Astrocyte (in vitro differentiated cells and primary cell): ENCODE measurements at regions not wholly inside any gene's neighbourhood (a gene's known extent, or its start where the extent isn't known, plus 50 kb on each side); places are given as distances from the start of the nearest gene placed in this dataset.

ENCODE experiments used
- DNase-seq: peaks from one replicate; pipeline ENCODE4 v3.0.0-alpha.2; 2010; ENCODE audit warnings: low read depth
- FAIRE-seq: peaks from 2 replicates; lab custom pipeline; 2011; peaks lifted over from hg19 to GRCh38; lab: Jason Lieb, UNC
- H2AFZ ChIP-seq: 2 replicates; pipeline ENCODE4 v1.6.0; 2012; ENCODE audit warnings: low read depth, low read length, inconsistent platforms
- H3K27ac ChIP-seq: 2 replicates; pipeline ENCODE4 v1.5.1; 2011; ENCODE audit warnings: low read depth, low read length, inconsistent platforms
- H3K27me3 ChIP-seq: 2 replicates; pipeline ENCODE4 v1.6.0; 2011; ENCODE audit warnings: low read length, inconsistent platforms; ENCODE audit not compliant: insufficient read depth
- H3K36me3 ChIP-seq: 2 replicates; pipeline ENCODE4 v1.5.1; 2011; ENCODE audit warnings: low read length, inconsistent platforms; ENCODE audit not compliant: insufficient read depth
- H3K4me1 ChIP-seq: 2 replicates; pipeline ENCODE4 v1.5.1; 2011; ENCODE audit warnings: low read length, inconsistent platforms; ENCODE audit not compliant: insufficient read depth
- H3K4me2 ChIP-seq: 2 replicates; pipeline ENCODE4 v1.6.0; 2012; ENCODE audit warnings: low read length, inconsistent platforms
- H3K4me3 ChIP-seq: 2 replicates; pipeline ENCODE4 v1.5.1; 2011; ENCODE audit warnings: low read depth, mild to moderate bottlenecking, low read length, inconsistent platforms; ENCODE audit not compliant: insufficient read depth
- H3K79me2 ChIP-seq: 2 replicates; pipeline ENCODE4 v1.6.0; 2012; ENCODE audit warnings: mild to moderate bottlenecking, low read length, inconsistent platforms; ENCODE audit not compliant: insufficient read depth
- H3K9ac ChIP-seq: 2 replicates; pipeline ENCODE4 v1.6.0; 2012; ENCODE audit warnings: mild to moderate bottlenecking, low read length, inconsistent platforms
- H3K9me3 ChIP-seq: 2 replicates; pipeline ENCODE4 v1.5.1; 2012; ENCODE audit warnings: low read depth, mild to moderate bottlenecking, low read length, inconsistent platforms; ENCODE audit not compliant: insufficient read depth
- H4K20me1 ChIP-seq: 2 replicates; pipeline ENCODE4 v1.6.0; 2012; ENCODE audit warnings: low read length, inconsistent platforms; ENCODE audit not compliant: insufficient read depth
- H3K27ac Mint-ChIP-seq: one replicate; pipeline ENCODE4 v1.8.0; 2021; ENCODE audit warnings: mild to moderate bottlenecking, mixed read lengths; ENCODE audit not compliant: unreplicated experiment
- H3K27me3 Mint-ChIP-seq: one replicate; pipeline ENCODE4 v1.8.0; 2021; ENCODE audit warnings: low read depth, mixed read lengths; ENCODE audit not compliant: unreplicated experiment
- H3K36me3 Mint-ChIP-seq: one replicate; pipeline ENCODE4 v1.8.0; 2021; ENCODE audit warnings: low read depth, mixed read lengths; ENCODE audit not compliant: unreplicated experiment
- H3K4me1 Mint-ChIP-seq: one replicate; pipeline ENCODE4 v1.8.0; 2021; ENCODE audit warnings: low read depth, mixed read lengths; ENCODE audit not compliant: unreplicated experiment
- H3K4me3 Mint-ChIP-seq: one replicate; pipeline ENCODE4 v1.8.0; 2021; ENCODE audit warnings: mild to moderate bottlenecking, moderate library complexity, mixed read lengths; ENCODE audit not compliant: unreplicated experiment
- H3K9me3 Mint-ChIP-seq: one replicate; pipeline ENCODE4 v1.8.0; 2021; ENCODE audit warnings: mild to moderate bottlenecking, mixed read lengths; ENCODE audit not compliant: unreplicated experiment
- CTCF ChIP-seq: IDR thresholded peaks from 2 replicates; pipeline ENCODE4 v1.5.1; 2011; ENCODE audit warnings: low read depth, mild to moderate bottlenecking, inconsistent platforms, low read length, moderate library complexity; ENCODE audit not compliant: insufficient read depth
- EZH2 ChIP-seq: IDR thresholded peaks from 2 replicates; pipeline ENCODE4 v1.6.1; 2012; ENCODE audit warnings: mild to moderate bottlenecking, low read length, inconsistent platforms; ENCODE audit not compliant: insufficient read depth

- FAIRE-seq (no peak), DNase-seq (no peak)
- no peaks in the 10 kb centered on the region for H3K79me2 ChIP-seq
- Mint-ChIP-seq H3K9me3 (peaks cover 2% of the 10 kb centered on the region), H3K27me3 (no peaks in the 10 kb centered on the region), H3K36me3 (no peaks in the 10 kb centered on the region), H3K4me3 (no peak overlapping the region), H3K27ac (no peak overlapping the region), H3K4me1 (no peaks in the 10 kb centered on the region)
- no peak overlapping the region for H3K4me3 ChIP-seq
- no peak for TF ChIP-seq EZH2
- no peak for TF ChIP-seq CTCF
- no peak overlapping the region for H3K9ac ChIP-seq
- H2AFZ ChIP-seq, result no peak overlapping the region
- no peaks in the 10 kb centered on the region for H3K36me3 ChIP-seq
- H3K27ac ChIP-seq, result no peak overlapping the region
- H4K20me1 ChIP-seq, result no peaks in the 10 kb centered on the region
- H3K27me3 ChIP-seq, result no peaks in the 10 kb centered on the region
- no peaks in the 10 kb centered on the region for H3K9me3 ChIP-seq
- no peak overlapping the region for H3K4me2 ChIP-seq
- no peaks in the 10 kb centered on the region for H3K4me1 ChIP-seq
Measured at GRCh38 chr4:163748449-163748848, 254.0 kb downstream of the TMA16 start.

DNA sequence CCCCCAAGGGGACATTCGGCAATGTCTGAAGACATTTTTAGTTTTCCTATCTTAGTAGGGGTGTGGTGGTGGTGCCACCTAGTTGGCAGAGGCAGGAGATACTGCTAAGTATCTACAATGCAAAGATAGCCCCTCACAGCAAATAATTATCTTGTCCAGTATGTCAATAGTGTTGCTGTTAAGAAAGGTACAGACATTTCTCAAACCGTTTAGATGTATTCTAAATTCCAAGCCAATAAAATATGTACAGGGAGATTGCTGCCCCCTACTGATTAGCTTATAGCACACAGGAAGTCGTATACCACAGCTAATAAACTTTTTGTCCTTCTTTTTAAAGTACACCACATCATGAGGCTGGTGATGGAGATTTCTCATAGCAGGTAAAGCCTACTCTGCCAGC, 260.5 kb downstream of the TMA16 start:
- Mint-ChIP-seq H3K9me3 (peaks cover under 1% of the 10 kb centered on the region), H3K4me3 (no peak overlapping the region), H3K27me3 (no peaks in the 10 kb centered on the region), H3K4me1 (no peaks in the 10 kb centered on the region), H3K27ac (no peak overlapping the region), H3K36me3 (no peaks in the 10 kb centered on the region)
- DNase-seq (peak; percentile 8), FAIRE-seq (no peak)
- no peaks in the 10 kb centered on the region for H3K27me3 ChIP-seq
- H3K9me3 ChIP-seq, result no peaks in the 10 kb centered on the region
- no peak overlapping the region for H3K4me3 ChIP-seq
- TF ChIP-seq CTCF (peak; percentile 55), EZH2 (no peak)
- H3K36me3 ChIP-seq, result no peaks in the 10 kb centered on the region
- no peak overlapping the region for H3K9ac ChIP-seq
- no peaks in the 10 kb centered on the region for H3K79me2 ChIP-seq
- no peak overlapping the region for H3K4me2 ChIP-seq
- H3K4me1 ChIP-seq, result no peaks in the 10 kb centered on the region
- no peaks in the 10 kb centered on the region for H4K20me1 ChIP-seq
- no peak overlapping the region for H2AFZ ChIP-seq
- H3K27ac ChIP-seq, result no peak overlapping the region

DNA sequence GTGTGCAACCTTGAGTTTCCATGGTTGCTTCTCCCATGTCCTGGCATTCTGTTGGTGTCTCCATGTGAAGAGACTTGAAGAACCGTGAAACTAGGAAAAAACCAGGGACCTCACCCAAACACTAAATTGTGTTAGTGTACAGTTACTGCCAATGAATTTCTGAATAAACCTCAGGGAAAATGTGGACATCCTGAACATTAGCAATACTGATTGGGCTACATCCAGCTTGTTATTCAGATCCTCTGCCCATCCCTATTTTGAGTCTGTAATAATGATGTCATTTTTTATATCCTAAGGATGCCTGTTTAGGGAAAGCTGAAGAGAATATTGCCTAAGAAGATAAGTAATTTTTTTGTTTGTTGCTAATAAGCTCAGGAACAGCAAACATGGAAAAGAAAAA, 262.7 kb downstream of the TMA16 start:
- no peak overlapping the region for H3K27ac ChIP-seq
- H2AFZ ChIP-seq, result no peak overlapping the region
- H3K27me3 ChIP-seq, result no peaks in the 10 kb centered on the region
- H4K20me1 ChIP-seq, result no peaks in the 10 kb centered on the region
- H3K4me2 ChIP-seq, result no peak overlapping the region
- DNase-seq (no peak), FAIRE-seq (no peak)
- H3K4me3 Mint-ChIP-seq, result no peak overlapping the region
- no peaks in the 10 kb centered on the region for H3K9me3 Mint-ChIP-seq
- H3K27ac Mint-ChIP-seq, result no peak overlapping the region
- H3K36me3 ChIP-seq, result no peaks in the 10 kb centered on the region
- TF ChIP-seq EZH2 (no peak), CTCF (no peak)
- no peak overlapping the region for H3K4me3 ChIP-seq
- H3K36me3 Mint-ChIP-seq, result no peaks in the 10 kb centered on the region
- no peak overlapping the region for H3K9ac ChIP-seq
- H3K9me3 ChIP-seq, result no peaks in the 10 kb centered on the region
- H3K4me1 Mint-ChIP-seq, result no peaks in the 10 kb centered on the region
- H3K79me2 ChIP-seq, result no peaks in the 10 kb centered on the region
- no peaks in the 10 kb centered on the region for H3K4me1 ChIP-seq
- no peaks in the 10 kb centered on the region for H3K27me3 Mint-ChIP-seq
